ENCODE measurements at regions not wholly inside any gene's neighbourhood (a gene's known extent, or its start where the extent isn't known, plus 50 kb on each side); places are given as distances from the start of the nearest gene placed in this dataset.
"Not testable (repeated sequence)": the region's sequence is repeated elsewhere in the genome, so short reads cannot be mapped to it uniquely, and the experiment has no call there.

DNA sequence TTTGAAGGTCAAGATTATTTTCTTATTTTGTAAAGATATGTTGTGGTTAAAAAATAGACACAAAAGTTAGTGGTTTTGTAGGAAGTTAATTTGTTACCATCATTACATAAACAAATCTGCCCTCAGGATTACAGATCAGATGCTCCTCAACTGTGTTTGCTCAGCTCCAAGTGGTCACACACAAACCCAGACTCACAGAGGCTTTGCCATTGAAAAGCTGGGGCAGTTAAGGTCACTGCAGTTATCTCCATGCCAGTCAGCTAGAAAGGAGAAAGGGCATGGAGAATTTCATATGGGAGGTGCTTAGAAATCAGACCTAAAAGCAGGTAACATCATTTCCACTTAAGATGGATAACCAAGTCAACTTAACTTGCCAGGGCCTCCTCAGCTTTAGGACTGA, 825.7 kb upstream of the GBE1 start:
- no peak for DNase-seq

DNA sequence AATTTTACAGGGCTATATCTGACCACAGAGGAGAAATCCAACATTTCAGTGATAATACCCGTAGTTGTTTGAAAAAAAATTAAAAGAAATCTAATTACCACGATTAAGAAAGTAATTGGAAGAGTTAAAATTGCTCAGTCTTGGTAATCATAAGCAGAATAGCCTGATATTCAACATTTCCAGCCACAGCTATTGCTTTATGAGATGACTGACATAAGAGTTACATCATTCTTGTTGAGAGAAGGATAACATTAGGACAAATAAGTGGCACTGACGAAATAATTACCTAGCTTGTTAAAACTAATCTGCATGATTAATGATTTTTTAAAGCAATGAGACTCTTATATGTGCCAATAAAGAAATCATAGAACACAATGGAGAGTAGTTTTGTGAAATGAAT, 825.0 kb upstream of the GBE1 start:
- no peak for DNase-seq

DNA sequence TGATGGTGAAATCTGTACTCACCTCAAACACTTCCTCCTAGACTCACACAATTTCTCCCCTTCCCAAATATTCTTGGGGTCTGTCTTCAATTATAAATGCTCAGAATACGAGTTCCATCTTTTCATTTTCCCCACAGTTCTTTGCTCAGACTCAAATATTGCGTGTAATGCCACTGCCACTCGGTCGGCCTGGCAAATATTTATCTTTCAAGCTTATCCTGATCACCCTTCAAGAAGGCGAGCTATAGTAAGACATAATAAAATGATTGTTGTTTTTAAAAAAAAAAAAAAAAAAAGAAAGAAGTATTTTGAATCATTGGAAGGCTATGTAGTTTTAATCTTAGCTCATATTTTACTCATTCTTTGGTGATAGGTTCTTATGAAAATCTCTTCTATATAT, 824.6 kb upstream of the GBE1 start:
- DNase-seq = not testable (repeated sequence)

DNA sequence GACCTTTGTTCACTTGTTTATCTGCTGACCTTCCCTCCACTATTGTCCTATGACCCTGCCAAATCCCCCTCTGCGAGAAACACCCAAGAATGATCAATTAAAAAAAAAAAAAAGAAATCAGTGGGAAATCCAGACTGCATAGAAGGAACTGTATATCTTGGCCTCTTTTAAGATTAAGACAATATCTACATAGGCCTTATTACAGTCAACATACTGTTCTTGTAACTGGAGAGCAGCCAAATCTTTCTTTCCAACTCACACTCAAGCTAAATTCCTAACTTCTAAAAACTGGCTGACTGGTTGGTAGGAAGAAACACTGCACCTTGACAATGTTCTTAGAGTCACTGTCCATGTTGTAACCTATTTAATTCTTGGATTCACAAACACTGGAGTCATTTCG, 824.1 kb upstream of the GBE1 start:
- DNase-seq = not testable (repeated sequence)

DNA sequence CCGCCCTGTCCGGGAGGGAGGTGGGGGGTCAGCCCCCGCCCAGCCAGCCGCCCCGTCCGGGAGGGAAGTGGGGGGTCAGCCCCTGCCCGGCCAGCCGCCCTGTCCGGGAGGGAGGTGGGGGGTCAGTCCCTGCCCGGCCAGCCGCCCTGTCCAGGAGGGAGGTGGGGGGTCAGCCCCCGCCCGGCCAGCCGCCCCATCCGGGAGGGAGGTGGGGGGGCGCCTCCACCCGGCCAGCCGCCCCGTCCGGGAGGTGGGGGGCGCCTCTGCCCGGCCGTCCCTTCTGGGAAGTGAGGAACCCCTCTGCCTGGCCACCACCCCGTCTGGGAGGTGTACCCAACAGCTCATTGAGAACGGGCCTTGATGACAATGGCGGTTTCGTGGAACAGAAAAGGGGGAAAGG, 823.4 kb upstream of the GBE1 start:
- DNase-seq = not testable (repeated sequence)

DNA sequence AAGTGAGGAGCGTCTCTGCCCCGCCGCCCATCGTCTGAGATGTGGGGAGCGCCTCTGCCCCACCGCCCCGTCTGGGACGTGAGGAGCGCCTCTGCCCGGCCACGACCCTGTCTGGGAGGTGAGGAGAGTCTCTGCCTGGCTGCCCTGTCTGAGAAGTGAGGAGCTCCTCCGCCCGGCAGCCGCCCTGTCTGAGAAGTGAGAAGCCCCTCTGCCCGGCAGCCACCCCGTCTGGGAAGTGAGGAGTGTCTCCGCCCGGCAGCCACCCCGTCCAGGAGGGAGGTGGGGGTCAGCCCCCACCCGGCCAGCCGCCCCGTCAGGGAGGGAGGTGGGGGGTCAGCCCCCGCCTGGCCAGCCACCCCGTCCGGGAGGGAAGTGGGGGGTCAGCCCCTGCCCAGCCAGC, 823.0 kb upstream of the GBE1 start:
- not testable (repeated sequence) for DNase-seq

DNA sequence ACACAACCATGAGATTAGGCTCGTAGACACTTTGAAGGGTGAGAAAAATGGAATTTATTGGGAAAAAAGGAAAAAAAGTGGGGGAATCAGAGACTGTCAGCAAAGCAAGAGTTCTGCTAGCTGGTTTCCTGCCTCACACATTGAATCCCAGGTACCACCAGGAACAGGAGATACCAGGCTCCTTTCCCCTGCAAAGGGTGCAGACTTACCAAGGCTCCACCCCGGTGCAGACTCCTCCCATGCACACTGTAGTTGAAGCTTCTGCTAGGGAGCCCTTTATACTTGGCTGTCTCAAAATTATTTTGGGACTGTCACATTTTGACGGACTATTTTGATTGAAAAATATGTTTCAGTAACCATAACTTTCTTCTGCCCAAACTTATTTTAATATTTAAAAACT, 819.9 kb upstream of the GBE1 start:
- DNase-seq = no peak

DNA sequence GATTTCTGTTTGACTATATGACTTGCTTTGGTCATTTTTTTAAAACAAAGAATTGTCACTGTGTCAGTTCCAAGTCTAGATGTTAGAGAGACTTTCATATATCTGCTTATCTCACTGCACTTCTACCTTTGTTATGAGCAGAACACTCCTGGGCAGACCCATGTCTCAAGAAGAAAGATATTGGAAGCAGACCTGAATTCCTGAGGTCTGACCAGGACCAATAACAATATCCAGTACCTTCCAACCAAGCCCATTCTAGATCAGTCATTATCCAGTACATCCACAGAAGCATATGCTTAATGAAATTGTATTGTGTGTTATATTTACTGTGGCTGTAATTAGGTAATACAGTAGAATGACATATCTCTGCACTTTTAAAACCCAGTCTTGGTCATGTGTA, 811.3 kb upstream of the GBE1 start:
- no peak for DNase-seq

DNA sequence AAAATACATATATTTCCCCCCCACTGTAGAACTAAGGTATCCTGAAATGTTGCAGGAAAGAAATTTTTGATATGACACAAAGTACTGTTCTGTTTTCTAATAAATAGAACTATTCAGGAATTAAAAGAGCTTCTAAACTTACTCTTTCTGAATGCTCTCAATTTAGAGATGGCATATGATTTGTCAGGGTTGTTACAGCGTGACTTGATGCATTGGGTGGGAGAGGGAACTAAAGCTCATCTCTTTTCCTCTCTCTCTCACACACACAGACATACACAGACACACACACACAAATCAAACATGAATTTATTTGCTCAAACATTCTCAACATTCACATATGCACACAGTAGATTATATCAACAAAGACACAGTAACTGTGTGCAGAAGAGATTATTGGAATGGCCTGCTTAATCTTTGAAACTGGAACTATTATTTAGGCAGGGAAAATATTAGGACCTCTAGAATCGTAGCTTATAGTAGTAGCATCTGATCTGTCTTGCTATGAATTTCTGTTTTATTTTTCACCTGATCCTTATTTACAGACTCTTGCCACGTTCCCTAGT, 807.4 kb upstream of the GBE1 start:
- no peak for DNase-seq

DNA sequence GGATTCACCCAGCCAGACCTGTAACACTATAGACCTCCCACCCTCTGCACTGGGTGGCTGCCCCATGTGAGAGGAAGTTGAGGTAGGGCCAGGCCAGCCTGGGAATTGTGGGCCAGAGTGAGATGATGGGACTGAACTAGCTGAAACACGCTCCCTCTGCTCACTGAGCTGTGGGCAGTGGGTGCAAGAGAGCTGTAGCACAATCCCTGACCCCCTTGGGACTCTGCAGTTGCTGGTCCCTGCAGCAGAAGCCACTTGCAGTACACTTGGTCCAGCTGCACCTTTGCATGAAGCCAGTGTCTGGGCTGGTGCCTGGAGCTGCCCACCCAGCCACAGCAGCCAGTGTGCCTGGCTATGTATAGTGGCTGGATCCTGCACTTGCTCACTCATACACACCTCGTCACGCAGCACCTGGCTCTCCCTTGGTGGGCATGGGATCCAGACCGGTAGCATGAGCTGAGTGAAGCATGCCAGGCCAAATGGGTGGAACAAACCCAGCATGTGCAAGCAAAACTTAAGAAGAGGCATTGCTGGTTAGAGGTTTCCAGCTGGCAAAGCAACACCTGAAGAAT, 805.7 kb upstream of the GBE1 start:
- DNase-seq = no peak

DNA sequence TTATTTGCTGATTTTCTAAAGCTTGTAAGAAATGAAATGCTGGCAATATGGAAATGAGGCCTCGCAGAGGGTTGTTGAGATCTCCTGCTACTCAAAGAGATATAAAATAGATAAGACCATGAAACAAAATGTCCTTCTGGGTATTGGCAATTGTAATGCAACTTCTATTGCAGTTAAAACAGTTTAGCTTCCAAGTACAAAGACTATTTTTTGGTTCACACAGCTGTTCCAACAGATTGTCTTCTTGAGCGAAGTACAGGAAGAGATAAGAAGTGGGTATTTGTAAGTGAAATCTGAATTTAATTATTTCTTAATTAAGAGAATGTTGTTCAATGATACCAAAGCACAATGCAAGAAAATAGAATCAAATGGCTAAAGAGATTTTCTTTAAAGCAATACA, 801.5 kb upstream of the GBE1 start:
- DNase-seq = no peak

DNA sequence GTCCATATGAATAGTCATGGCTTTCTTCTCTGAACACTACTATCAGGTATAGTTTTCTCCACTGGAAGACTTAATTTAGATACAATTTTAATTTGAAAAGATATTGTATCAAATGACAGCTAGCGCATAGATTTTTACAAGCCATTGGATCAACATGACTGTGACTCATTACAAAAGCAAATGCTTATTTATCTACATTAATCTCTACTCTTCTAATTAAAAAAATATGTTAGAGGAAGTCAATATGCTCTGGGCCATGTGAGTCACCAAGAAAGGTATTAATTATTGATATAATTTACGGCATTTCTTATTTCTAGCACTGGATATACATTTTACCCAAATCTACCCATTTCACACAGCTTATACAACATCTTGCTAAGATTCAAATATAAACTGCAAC, 800.3 kb upstream of the GBE1 start:
- no peak for DNase-seq

DNA sequence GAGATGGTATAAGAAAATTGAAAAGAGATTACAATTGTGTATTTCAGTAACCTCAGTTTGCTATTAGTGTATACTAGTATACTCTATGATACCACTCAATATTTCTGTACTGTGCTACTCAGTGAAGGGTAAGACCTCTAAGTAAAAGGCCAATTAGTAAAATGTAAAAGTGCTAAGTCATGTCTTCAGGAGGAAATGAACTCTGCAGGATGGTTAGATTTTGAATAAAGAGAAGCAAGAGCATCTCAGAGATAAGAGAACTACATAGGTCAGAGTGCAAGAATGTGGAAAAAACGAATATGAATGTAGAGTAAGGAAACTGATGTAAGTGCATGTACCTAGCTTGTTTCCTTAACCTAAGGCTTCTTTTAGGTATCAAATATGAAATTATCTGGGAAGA, 796.6 kb upstream of the GBE1 start:
- DNase-seq = no peak

DNA sequence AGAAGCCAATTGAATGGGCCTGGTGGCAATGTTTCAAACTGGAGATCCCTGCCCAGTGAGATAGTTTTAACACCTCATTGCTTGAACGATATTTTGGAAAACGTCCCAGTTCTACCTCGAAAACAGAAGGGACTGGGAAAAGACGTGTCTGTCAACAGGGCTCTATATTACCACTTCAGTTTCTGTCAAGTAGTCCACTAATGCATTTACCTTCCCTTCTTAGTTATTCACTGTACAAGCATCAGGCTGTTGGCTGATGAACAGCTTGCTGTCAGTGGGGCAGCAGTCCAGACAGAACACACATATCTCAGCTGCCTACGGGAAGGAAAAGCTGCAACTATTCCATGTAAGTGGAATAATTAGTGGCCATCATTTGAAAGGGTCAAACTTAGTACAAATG, 794.7 kb upstream of the GBE1 start:
- no peak for DNase-seq

DNA sequence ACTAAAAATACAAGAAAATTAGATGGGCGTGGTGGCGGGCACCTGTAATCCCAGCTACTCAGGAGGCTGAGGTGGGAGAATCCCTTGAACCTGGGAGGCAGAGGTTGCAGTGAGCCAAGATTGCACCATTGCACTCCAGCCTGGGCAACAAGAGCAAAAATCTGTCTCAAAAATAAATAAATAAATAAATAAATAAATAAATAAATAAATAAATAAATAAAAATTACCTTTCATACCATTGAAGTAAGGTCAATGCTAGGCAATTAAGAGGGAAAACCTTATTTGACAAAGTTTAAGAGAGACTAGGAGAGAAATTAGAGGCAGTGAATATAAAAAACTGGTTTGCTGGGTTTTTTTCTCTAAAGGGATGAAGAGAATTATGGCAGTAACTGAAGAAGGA, 781.1 kb upstream of the GBE1 start:
- DNase-seq = not testable (repeated sequence)

DNA sequence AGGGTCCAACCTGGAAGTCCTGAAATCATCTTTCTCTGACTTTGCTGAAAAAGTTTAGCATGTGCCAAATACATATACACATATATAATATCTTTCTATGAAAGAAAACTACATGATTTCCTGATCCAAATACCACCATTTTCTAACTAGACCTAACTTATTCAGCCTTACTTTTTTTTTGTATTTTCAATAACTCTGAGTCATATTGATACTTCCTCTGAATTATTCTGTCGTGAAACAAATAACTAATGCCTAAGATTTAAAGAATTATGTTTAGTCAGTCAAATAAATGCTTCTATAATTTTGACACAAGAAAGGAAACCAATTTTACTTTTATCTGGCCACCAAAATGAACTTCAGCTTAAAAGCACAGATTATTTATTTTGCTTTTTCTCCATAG, 760.2 kb upstream of the GBE1 start:
- no peak for DNase-seq

DNA sequence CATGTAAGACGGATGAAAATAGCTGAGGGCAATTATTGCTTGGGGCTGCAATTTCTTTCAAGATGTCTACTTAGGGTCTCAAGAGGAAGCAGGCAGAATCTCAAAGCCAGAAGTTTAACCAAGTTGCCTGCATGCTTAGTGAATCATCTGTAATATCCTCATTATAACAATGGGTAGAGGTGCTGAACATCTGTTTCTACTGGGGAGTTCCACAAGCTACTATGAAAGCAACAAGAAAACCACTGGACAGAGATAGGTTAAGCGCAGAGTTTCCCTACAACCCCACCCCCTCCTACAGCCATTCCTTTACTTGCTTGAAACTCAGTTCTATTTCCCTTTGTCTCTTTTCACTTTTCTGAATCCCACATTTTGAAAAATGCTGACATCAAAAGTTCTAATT, 759.4 kb upstream of the GBE1 start:
- DNase-seq = no peak

DNA sequence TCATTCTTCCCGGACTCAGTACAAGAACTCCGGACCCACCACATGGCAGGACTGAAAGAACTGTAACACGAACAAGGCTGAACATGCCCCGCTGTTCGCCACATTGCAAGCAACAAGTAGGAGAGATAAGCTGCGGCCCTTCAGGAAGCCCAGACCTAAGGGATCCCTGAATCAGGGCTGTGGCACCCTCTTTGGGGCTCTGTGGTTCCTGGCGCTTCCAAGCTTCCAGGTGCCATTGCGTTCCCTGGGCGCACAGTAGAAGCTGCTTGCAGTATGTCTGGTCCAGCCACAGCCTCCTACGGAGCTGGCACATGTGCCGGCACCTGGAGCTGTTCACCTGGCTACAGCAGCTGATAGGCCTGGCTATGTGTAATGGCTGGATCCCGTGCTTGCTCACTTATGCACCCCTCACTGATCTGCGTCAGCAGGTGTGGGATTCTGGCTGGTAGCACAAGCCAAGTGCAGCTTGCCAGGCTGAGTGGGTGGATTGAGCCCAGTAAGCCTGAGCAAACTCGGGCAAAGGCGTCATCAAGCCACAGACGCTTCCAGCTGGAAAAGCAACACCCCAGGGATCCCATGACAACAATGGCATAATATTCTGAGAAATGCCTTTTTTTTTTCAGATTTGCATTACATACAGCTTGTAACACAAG, 748.6 kb upstream of the GBE1 start:
- DNase-seq = no peak

DNA sequence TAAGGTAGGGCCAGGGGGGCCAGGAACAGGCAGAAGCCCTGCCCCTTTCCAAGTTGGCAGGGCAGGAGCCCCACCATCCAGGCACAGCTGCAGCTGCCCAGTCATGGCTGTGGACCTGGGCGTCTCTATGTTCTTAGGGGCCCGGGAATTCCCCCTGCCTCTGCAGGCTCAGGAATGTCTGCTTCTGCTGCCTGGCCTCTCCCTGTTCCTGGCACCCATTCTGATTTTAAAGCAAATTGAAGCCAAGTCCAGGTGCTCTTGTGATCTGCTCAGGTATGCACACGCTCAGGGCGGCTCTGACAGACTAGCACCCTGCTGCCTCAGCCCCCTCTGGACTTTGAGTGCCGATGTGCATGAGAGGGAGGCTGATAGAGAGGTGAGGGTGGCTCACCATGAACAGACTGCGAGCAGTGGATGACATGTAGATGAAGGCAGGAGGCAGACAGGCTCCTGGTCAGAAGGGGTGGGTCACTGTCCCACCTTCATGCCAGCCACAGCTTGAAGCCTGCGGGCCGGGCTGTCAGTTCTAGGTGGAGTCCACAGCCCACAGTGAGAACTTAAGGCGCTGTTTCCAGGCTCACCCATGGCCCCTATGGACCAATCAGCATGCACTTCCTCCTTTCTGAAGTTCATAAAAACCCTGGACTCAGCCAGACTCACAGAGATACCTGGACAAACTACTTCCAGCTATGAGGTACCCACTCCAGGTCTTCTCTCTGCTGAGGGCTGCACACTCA, 747.8 kb upstream of the GBE1 start:
- no peak for DNase-seq

DNA sequence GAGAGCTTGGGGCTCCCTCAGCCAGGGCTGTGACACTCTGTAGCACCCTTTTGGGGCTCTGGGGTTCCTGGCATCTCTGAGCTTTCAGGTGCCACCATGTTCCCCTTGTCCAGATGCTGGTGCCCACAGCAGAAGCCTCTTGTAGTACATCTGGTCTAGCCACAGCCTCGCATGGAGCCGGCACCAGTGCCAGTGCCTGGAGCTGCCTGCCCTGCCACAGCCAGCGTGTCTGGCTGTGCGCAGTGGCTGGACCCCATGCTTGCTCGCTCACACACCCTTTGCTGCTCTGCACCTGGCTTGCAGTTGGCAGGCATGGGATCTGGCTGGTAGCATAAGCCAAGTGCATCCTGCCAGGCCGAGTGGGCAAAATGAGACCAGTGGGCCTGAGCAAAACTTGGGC, 744.8 kb upstream of the GBE1 start:
- no peak for DNase-seq

DNA sequence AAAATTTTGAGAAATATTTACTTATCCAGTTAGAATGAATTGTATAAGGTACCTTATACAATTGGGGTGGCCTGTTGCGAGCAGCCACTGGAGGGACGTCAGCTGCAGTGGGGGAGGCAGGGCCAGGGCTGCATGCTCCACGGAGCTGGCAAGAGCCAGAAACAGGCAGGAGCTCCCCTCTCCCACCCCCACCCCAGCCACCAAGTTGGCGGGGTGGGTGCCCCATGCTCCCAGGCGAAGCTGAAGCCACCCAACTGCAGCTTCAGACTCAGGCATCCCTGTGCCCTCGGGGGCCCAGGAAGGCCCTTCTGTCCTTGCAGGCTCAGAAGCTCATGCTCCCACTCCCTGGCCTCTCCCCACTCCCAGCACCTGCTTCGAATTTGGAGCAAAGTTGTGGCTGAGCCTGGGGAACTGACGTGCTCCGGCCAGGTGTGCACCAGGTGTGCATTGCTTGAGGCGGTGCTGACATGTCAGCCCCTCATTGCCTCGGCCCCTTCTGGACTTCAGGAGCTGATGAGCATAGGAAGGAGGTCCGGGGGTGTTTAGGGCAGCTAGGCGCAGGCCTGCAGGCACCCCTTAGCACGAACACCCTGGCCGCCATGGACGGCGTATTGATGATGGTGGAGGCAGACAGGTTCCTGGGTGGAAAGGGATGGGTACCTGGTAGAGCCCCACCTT, 743.8 kb upstream of the GBE1 start:
- no peak for DNase-seq

DNA sequence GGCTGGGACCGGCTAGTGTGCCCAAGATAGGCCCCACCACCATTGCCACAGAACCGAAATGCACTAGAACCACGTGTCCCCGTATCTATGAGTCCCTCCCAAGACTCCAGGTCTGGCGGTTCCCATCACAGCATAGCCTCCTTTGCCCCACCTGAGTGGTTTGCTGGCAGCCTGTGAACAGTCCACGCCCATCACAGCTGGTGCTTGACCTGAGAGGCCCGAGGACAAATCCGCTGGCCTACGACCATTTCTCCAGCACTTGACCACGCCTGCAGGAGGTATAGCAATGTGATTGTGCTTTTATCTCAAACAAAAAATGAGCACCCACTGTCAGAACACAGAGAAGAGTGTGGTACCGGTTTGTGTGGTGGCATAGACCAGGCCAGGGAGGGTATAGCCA, 736.7 kb upstream of the GBE1 start:
- no peak for DNase-seq

DNA sequence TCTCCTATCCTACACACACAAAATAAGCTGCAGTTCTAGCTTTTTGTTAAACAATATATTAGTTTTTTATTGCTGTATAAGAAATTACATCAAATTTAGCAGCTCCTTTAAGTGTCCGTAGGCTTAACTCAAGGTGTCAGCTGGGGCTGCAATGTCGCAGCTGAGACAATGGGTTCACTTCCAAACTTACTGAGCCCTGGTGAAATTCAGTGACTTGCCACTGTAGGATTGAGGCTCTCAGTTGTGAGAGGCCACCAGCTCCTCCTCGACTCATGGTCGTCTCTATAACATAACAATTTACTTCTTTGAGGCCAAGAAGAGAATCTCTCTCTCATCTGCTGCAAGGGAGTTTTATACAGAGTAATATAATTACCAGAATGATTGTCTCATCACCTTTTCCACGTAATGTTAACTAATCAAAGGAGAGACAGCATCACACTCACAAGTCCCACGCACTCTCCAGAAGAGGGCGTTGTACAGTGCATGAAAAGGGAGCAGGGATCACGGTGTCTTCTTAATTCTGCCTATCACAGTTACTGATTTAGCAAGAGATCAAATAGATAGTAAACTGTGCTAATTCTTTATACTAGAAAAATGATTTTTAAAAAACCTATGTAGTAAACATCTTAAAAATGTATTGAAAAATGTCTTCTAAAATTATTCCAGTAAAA, 735.6 kb upstream of the GBE1 start:
- DNase-seq = no peak

Data from activated gamma-delta T cell treated with Interleukin-2 at 50 U/mL for 16 hours (primary cell).